K562 (cell line): ENCODE measurements at regions not wholly inside any gene's neighbourhood (a gene's known extent, or its start where the extent isn't known, plus 50 kb on each side); places are given as distances from the start of the nearest gene placed in this dataset.

Experiments used
- ATAC-seq: fragments of 200-7000 bp; cut with Tn5 transposase; 3 replicates; pipeline ENCODE4 v1.9.1; 2020; ENCODE audit warnings: moderate library complexity
- BruUV-seq: library from RNA; stranded (reverse); fragments of 400-500 nt; replicated peaks from 2 replicates; lab custom pipeline; 2021; lab: Mats Ljungman, UMichigan
- CTCF ChIA-PET: fragments of 300-600 bp; formaldehyde crosslinking; extraction: SDS; loops from one replicate; lab custom pipeline; 2021; ENCODE audit warnings: low intra/inter-chr PET ratio; lab: Yijun Ruan, JAX
- POLR2A ChIA-PET: fragments of 300-600, 350-650 bp; sonication (Branson Sonifier 250); formaldehyde crosslinking; extraction: SDS; loops from one replicate; lab custom pipeline; 2021; ENCODE audit warnings: antibody characterized with exemption, inconsistent platforms; lab: Yijun Ruan, JAX
- DNase-seq, 4 experiments: peaks; one replicate each; pipeline versions ENCODE4 v3.0.0 to v3.0.0-alpha.2; 2011 to 2018; ENCODE audit warnings: low spot score in 3 of 4, mixed read lengths in 3 of 4; ENCODE audit errors: extremely low read depth in 1 of 4
- FAIRE-seq: peaks from 2 replicates; lab custom pipeline; 2011; peaks lifted over from hg19 to GRCh38; lab: Jason Lieb, UNC
- H2AFZ ChIP-seq: 2 replicates; pipeline ENCODE4 v1.6.0; 2011; ENCODE audit warnings: low read depth, low read length, control low read depth, inconsistent platforms
- H3K27ac ChIP-seq: fragments of 200-600 bp; 3 replicates; pipeline ENCODE4 v1.8.0; 2011; ENCODE audit warnings: low read depth, mild to moderate bottlenecking, control low read depth, inconsistent platforms, low read length, moderate library complexity, mixed read lengths; ENCODE audit errors: extremely low read depth
- H3K27me3 ChIP-seq, 2 experiments: fragments of 300-600 bp in 1 of 2; 2 replicates in 1 of 2; 3 replicates in 1 of 2; pipeline versions ENCODE4 v1.6.0 to v1.8.0; 2011; ENCODE audit warnings: inconsistent platforms in 2 of 2, low read length in 2 of 2, mild to moderate bottlenecking in 1 of 2, mixed read lengths in 1 of 2, moderate library complexity in 1 of 2; ENCODE audit not compliant: control insufficient read depth in 2 of 2, insufficient read depth in 2 of 2
- H3K36me3 ChIP-seq: fragments of 300-600 bp; 3 replicates; pipeline ENCODE4 v1.8.0; 2011; ENCODE audit warnings: mild to moderate bottlenecking, low read length, inconsistent platforms; ENCODE audit not compliant: control insufficient read depth, insufficient read depth
- H3K4me1 ChIP-seq, 2 experiments: fragments of 200-600 bp in 1 of 2; replicated peaks in 1 of 2; 2 replicates in 1 of 2; 3 replicates in 1 of 2; pipeline versions ENCODE4 v1.5.1 to v1.8.0; 2011; ENCODE audit warnings: inconsistent platforms in 2 of 2, low read length in 2 of 2, mild to moderate bottlenecking in 1 of 2, mixed read lengths in 1 of 2, moderate library complexity in 1 of 2; ENCODE audit not compliant: control insufficient read depth in 2 of 2, insufficient read depth in 2 of 2
- H3K4me2 ChIP-seq: 2 replicates; pipeline ENCODE4 v1.6.1; 2011; ENCODE audit warnings: low read length, control low read depth, inconsistent platforms, mixed read lengths; ENCODE audit not compliant: insufficient read depth
- H3K4me3 ChIP-seq: fragments of 200-600 bp; sonication (generic), shearing (Covaris generic); 2 replicates; pipeline ENCODE4 v1.5.1; 2016; ENCODE audit warnings: control low read depth, inconsistent platforms
- H3K79me2 ChIP-seq: fragments of 200-600 bp; 3 replicates; pipeline ENCODE4 v1.8.0; 2011; ENCODE audit warnings: low read length, inconsistent platforms; ENCODE audit not compliant: control insufficient read depth, insufficient read depth
- H3K9ac ChIP-seq, 2 experiments: 2 replicates each; pipeline versions ENCODE4 v1.6.0 to v1.6.1; 2011; ENCODE audit warnings: low read depth in 2 of 2, low read length in 2 of 2, control low read depth in 1 of 2, inconsistent platforms in 1 of 2, mild to moderate bottlenecking in 1 of 2, mixed read lengths in 1 of 2; ENCODE audit not compliant: insufficient read depth in 1 of 2
- H3K9me1 ChIP-seq: one replicate; pipeline ENCODE4 v1.6.0; 2011; ENCODE audit warnings: inconsistent platforms, mild to moderate bottlenecking, low read length, moderate library complexity; ENCODE audit not compliant: control insufficient read depth, insufficient read depth
- H3K9me3 ChIP-seq: replicated peaks from 2 replicates; pipeline ENCODE4 v1.5.1; 2011; ENCODE audit warnings: low read depth, low read length, inconsistent platforms; ENCODE audit not compliant: control insufficient read depth, insufficient read depth
- H4K20me1 ChIP-seq: replicated peaks from 2 replicates; pipeline ENCODE4 v1.6.1; 2011; ENCODE audit warnings: low read length, inconsistent platforms, mixed read lengths; ENCODE audit not compliant: control insufficient read depth, insufficient read depth
- ESRRB ChIP-seq: fragments of 250-450 bp; sonication (Bioruptor Pico); IDR thresholded peaks from 2 replicates; pipeline ENCODE4 v1.5.0; 2020; ENCODE audit warnings: mild to moderate bottlenecking, moderate library complexity, borderline replicate concordance
- HNRNPL ChIP-seq: fragments of 200-400 bp; formaldehyde crosslinking; IDR thresholded peaks from 2 replicates; pipeline ENCODE4 v1.6.1; 2017; ENCODE audit warnings: low read depth, mild to moderate bottlenecking, low read length
- ILK ChIP-seq: fragments of 450-650 bp; IDR thresholded peaks from 2 replicates; pipeline ENCODE4 v1.6.1; 2016; ENCODE audit warnings: missing genetic modification characterization, low read depth, mild to moderate bottlenecking, missing compliant biosample characterization, moderate library complexity, borderline replicate concordance
- KHSRP ChIP-seq: fragments of 450-650 bp; IDR thresholded peaks from 2 replicates; pipeline ENCODE4 v1.6.1; 2017
- STAT5A ChIP-seq: IDR thresholded peaks from 2 replicates; pipeline ENCODE4 v1.6.1; 2012; ENCODE audit warnings: low read length, inconsistent platforms, borderline replicate concordance
- TRIM24 ChIP-seq, 2 experiments: fragments of 450-650 bp; IDR thresholded peaks; 2 replicates each; pipeline ENCODE4 v1.6.1; 2016
- WGBS: fragments of 100-300 bp; shearing (Covaris generic); methylation state at CpG from one replicate; pipeline ENCODE4 v1.1.6; 2016; ENCODE audit warnings: low coverage, mixed read lengths; ENCODE audit not compliant: insufficient coverage; ENCODE audit errors: missing lambda C conversion rate; 5-methylcytosine and 5-hydroxymethylcytosine counted together
- in situ Hi-C: fragments of 300-500 bp; cut with MboI; formaldehyde crosslinking; loops from 4 replicates; pipeline ENCODE4 v1.15.0; 2018; ENCODE audit warnings: inconsistent platforms, mixed read lengths
- intact Hi-C: fragments of 100-400 bp; cut with micrococcal nuclease; formaldehyde crosslinking; loops from 2 replicates; pipeline ENCODE4 v1.14.2; 2022
- TF ChIP-seq, protein P1 (sequence below): fragments of 250-450 bp; sonication (Bioruptor Pico); IDR thresholded peaks from 2 replicates; pipeline ENCODE4 v1.8.0; 2021; ENCODE audit warnings: moderate library complexity, mild to moderate bottlenecking, inconsistent platforms
- TF ChIP-seq, protein P2 (sequence below), 2 experiments: fragments of 450-650 bp; IDR thresholded peaks; 2 replicates each; pipeline ENCODE4 v1.6.1; 2018; ENCODE audit warnings: mild to moderate bottlenecking in 2 of 2, low read depth in 1 of 2; ENCODE audit not compliant: partially characterized antibody in 2 of 2
- TF ChIP-seq, protein P3 (sequence below): sonication (generic); formaldehyde crosslinking; IDR thresholded peaks from 2 replicates; pipeline ENCODE4 v1.8.0; 2022; ENCODE audit warnings: mild to moderate bottlenecking, missing genetic modification reagents, borderline replicate concordance

- BruUV-seq: no TSS peak
- POLR2A ChIA-PET: no interaction called here
- H3K9me3 ChIP-seq: no peaks in the 10 kb centered on the region
- no peaks in the 10 kb centered on the region for H3K79me2 ChIP-seq
- no peak overlapping the region for H3K9ac ChIP-seq
- H3K9me1 ChIP-seq: no peaks in the 10 kb centered on the region
- no peak overlapping the region for H3K27ac ChIP-seq
- ATAC-seq (no peak), FAIRE-seq (no peak), DNase-seq (no peak)
- peaks cover 0 to 27% of the 10 kb centered on the region in 2 experiments; a peak in 2 of 5 replicates for H3K27me3 ChIP-seq
- 2% methylated on average over 5 of the region's 7 CpGs for WGBS
- H3K4me3 ChIP-seq: no peak overlapping the region
- H2AFZ ChIP-seq: no peak overlapping the region
- no peaks in the 10 kb centered on the region for H3K4me1 ChIP-seq
- H4K20me1 ChIP-seq: no peaks in the 10 kb centered on the region
- intact Hi-C loops: no loop called here
- in situ Hi-C loops: no loop called here
- H3K4me2 ChIP-seq: no peak overlapping the region
- CTCF ChIA-PET: no interaction called here
- no peaks in the 10 kb centered on the region for H3K36me3 ChIP-seq
- TF ChIP-seq KHSRP (no peak), ILK (tag) (no peak), ESRRB (CRISPR knock-in tag) (no peak), TRIM24 (IDR thresholded peaks at IDR 0.05) (no peak), STAT5A (no peak), HNRNPL (no peak)
- TF ChIP-seq, protein P1, sequence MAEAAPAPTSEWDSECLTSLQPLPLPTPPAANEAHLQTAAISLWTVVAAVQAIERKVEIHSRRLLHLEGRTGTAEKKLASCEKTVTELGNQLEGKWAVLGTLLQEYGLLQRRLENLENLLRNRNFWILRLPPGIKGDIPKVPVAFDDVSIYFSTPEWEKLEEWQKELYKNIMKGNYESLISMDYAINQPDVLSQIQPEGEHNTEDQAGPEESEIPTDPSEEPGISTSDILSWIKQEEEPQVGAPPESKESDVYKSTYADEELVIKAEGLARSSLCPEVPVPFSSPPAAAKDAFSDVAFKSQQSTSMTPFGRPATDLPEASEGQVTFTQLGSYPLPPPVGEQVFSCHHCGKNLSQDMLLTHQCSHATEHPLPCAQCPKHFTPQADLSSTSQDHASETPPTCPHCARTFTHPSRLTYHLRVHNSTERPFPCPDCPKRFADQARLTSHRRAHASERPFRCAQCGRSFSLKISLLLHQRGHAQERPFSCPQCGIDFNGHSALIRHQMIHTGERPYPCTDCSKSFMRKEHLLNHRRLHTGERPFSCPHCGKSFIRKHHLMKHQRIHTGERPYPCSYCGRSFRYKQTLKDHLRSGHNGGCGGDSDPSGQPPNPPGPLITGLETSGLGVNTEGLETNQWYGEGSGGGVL: no peak
- TF ChIP-seq, protein P2, sequence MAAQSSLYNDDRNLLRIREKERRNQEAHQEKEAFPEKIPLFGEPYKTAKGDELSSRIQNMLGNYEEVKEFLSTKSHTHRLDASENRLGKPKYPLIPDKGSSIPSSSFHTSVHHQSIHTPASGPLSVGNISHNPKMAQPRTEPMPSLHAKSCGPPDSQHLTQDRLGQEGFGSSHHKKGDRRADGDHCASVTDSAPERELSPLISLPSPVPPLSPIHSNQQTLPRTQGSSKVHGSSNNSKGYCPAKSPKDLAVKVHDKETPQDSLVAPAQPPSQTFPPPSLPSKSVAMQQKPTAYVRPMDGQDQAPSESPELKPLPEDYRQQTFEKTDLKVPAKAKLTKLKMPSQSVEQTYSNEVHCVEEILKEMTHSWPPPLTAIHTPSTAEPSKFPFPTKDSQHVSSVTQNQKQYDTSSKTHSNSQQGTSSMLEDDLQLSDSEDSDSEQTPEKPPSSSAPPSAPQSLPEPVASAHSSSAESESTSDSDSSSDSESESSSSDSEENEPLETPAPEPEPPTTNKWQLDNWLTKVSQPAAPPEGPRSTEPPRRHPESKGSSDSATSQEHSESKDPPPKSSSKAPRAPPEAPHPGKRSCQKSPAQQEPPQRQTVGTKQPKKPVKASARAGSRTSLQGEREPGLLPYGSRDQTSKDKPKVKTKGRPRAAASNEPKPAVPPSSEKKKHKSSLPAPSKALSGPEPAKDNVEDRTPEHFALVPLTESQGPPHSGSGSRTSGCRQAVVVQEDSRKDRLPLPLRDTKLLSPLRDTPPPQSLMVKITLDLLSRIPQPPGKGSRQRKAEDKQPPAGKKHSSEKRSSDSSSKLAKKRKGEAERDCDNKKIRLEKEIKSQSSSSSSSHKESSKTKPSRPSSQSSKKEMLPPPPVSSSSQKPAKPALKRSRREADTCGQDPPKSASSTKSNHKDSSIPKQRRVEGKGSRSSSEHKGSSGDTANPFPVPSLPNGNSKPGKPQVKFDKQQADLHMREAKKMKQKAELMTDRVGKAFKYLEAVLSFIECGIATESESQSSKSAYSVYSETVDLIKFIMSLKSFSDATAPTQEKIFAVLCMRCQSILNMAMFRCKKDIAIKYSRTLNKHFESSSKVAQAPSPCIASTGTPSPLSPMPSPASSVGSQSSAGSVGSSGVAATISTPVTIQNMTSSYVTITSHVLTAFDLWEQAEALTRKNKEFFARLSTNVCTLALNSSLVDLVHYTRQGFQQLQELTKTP (IDR thresholded peaks at IDR 0.05; ENCODE audit: low read depth in 1 of 2, partially characterized antibody in 2 of 2): no peak
- TF ChIP-seq, protein P3, sequence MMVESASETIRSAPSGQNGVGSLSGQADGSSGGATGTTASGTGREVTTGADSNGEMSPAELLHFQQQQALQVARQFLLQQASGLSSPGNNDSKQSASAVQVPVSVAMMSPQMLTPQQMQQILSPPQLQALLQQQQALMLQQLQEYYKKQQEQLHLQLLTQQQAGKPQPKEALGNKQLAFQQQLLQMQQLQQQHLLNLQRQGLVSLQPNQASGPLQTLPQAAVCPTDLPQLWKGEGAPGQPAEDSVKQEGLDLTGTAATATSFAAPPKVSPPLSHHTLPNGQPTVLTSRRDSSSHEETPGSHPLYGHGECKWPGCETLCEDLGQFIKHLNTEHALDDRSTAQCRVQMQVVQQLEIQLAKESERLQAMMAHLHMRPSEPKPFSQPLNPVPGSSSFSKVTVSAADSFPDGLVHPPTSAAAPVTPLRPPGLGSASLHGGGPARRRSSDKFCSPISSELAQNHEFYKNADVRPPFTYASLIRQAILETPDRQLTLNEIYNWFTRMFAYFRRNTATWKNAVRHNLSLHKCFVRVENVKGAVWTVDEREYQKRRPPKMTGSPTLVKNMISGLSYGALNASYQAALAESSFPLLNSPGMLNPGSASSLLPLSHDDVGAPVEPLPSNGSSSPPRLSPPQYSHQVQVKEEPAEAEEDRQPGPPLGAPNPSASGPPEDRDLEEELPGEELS (CRISPR knock-in tag): no peak
These were observed 151.1 kb upstream of the RTL1 start for GRCh38 chr14:101054671-101055070.
